CD14-positive monocyte (primary cell): ENCODE measurements at regions not wholly inside any gene's neighbourhood (a gene's known extent, or its start where the extent isn't known, plus 50 kb on each side); places are given as distances from the start of the nearest gene placed in this dataset.
"Not testable (repeated sequence)": the region's sequence is repeated elsewhere in the genome, so short reads cannot be mapped to it uniquely, and the experiment has no call there.

Source experiments
- DNase-seq, 3 donors: peaks; one replicate each; pipeline ENCODE4 v3.0.0-alpha.2; 2011 to 2022
- H2AFZ ChIP-seq: 2 replicates; pipeline ENCODE4 v1.6.0; 2012; ENCODE audit warnings: mild to moderate bottlenecking, low read depth, low read length, inconsistent platforms; ENCODE audit not compliant: insufficient read depth, poor library complexity, severe bottlenecking
- H3K27ac ChIP-seq, 2 donors: 1 replicate in 1 of 2; 2 replicates in 1 of 2; pipeline ENCODE4 v1.5.1; 2012 to 2013; ENCODE audit warnings: low read length in 2 of 2, control low read depth in 1 of 2, inconsistent platforms in 1 of 2, low read depth in 1 of 2, mild to moderate bottlenecking in 1 of 2
- H3K27me3 ChIP-seq, 2 donors: one replicate each; pipeline versions ENCODE4 v1.6.0 to v1.6.1; 2011 to 2013; ENCODE audit warnings: low read length in 2 of 2; ENCODE audit not compliant: control insufficient read depth in 2 of 2, insufficient read depth in 2 of 2
- H3K36me3 ChIP-seq, 2 donors: replicated peaks in 1 of 2; 1 replicate in 1 of 2; 2 replicates in 1 of 2; pipeline versions ENCODE4 v1.5.1 to v1.6.1; 2012 to 2013; ENCODE audit warnings: low read length in 2 of 2, control low read depth in 1 of 2, inconsistent platforms in 1 of 2, mild to moderate bottlenecking in 1 of 2; ENCODE audit not compliant: insufficient read depth in 2 of 2, control insufficient read depth in 1 of 2
- H3K4me1 ChIP-seq, 2 donors: 1 replicate in 1 of 2; 2 replicates in 1 of 2; pipeline versions ENCODE4 v1.5.1 to v1.6.1; 2012 to 2013; ENCODE audit warnings: low read length in 2 of 2, control low read depth in 1 of 2, inconsistent platforms in 1 of 2, mild to moderate bottlenecking in 1 of 2, moderate library complexity in 1 of 2; ENCODE audit not compliant: insufficient read depth in 2 of 2, control insufficient read depth in 1 of 2
- H3K4me2 ChIP-seq: replicated peaks from 2 replicates; pipeline ENCODE3; 2012; ENCODE audit warnings: low read length, moderate library complexity, mild to moderate bottlenecking; ENCODE audit not compliant: poor library complexity, severe bottlenecking; ENCODE audit errors: extremely low read depth
- H3K4me3 ChIP-seq, 3 experiments: fragments of 200-600 bp in 1 of 3; sonication (generic) in 1 of 3; replicated peaks in 1 of 3; 1 replicate in 2 of 3; 2 replicates in 1 of 3; pipeline ENCODE4 v1.5.1; 2011 to 2013; ENCODE audit warnings: low read length in 3 of 3, mild to moderate bottlenecking in 3 of 3, control low read depth in 2 of 3, low read depth in 2 of 3, inconsistent platforms in 1 of 3, moderate library complexity in 1 of 3
- H3K79me2 ChIP-seq: 2 replicates; pipeline ENCODE4 v1.6.0; 2012; ENCODE audit warnings: mild to moderate bottlenecking, control low read depth, inconsistent platforms, low read length, moderate library complexity; ENCODE audit not compliant: insufficient read depth
- H3K9ac ChIP-seq: 2 replicates; pipeline ENCODE4 v1.6.0; 2017; ENCODE audit warnings: low read length, mild to moderate bottlenecking; ENCODE audit not compliant: insufficient read depth, poor library complexity, severe bottlenecking
- H3K9me3 ChIP-seq, 2 donors: replicated peaks in 1 of 2; 1 replicate in 1 of 2; 2 replicates in 1 of 2; pipeline versions ENCODE4 v1.5.1 to v1.6.1; 2012 to 2013; ENCODE audit warnings: low read length in 2 of 2, control low read depth in 1 of 2; ENCODE audit not compliant: control insufficient read depth in 1 of 2, insufficient read depth in 1 of 2
- H4K20me1 ChIP-seq: 2 replicates; pipeline ENCODE4 v1.6.0; 2012; ENCODE audit warnings: mild to moderate bottlenecking, low read length, control low read depth, moderate library complexity; ENCODE audit not compliant: insufficient read depth
- H3K27ac Mint-ChIP-seq, 7 donors: one replicate each; pipeline ENCODE4 v1.8.0; 2020; ENCODE audit warnings: mild to moderate bottlenecking in 7 of 7, mixed read lengths in 7 of 7, moderate library complexity in 6 of 7, inconsistent platforms in 2 of 7
- H3K27me3 Mint-ChIP-seq, 3 donors: one replicate each; pipeline ENCODE4 v1.8.0; 2021 to 2022; ENCODE audit warnings: low read depth in 3 of 3, mild to moderate bottlenecking in 3 of 3, mixed read lengths in 3 of 3, moderate library complexity in 3 of 3, inconsistent platforms in 1 of 3
- H3K36me3 Mint-ChIP-seq, 2 donors: one replicate each; pipeline ENCODE4 v1.8.0; 2020; ENCODE audit warnings: mixed read lengths in 2 of 2, inconsistent platforms in 1 of 2, mild to moderate bottlenecking in 1 of 2
- H3K4me1 Mint-ChIP-seq: one replicate; pipeline ENCODE4 v1.8.0; 2020; ENCODE audit warnings: mild to moderate bottlenecking, mixed read lengths
- H3K4me3 Mint-ChIP-seq, 2 donors: one replicate each; pipeline ENCODE4 v1.8.0; 2020; ENCODE audit warnings: mild to moderate bottlenecking in 2 of 2, mixed read lengths in 2 of 2, moderate library complexity in 1 of 2
- H3K9me3 Mint-ChIP-seq, 7 donors: one replicate each; pipeline ENCODE4 v1.8.0; 2020 to 2022; ENCODE audit warnings: mixed read lengths in 7 of 7, mild to moderate bottlenecking in 6 of 7, moderate library complexity in 6 of 7, inconsistent platforms in 2 of 7
- WGBS: methylation state at CpG from one replicate; pipeline ENCODE4 v1.1.5; 2013; ENCODE audit warnings: missing lambda C conversion rate; ENCODE audit not compliant: insufficient coverage; 5-methylcytosine and 5-hydroxymethylcytosine counted together
- intact Hi-C, 2 donors: fragments of 100-400 bp; cut with micrococcal nuclease; formaldehyde crosslinking; loops; one replicate each; pipeline versions ENCODE4 v1.15.0 to v1.15.1; 2023
- TF ChIP-seq, protein P1 (sequence below): fragments of 200-600 bp; IDR thresholded peaks from one replicate; pipeline ENCODE4 v1.8.0; 2022; ENCODE audit warnings: antibody characterized with exemption, mild to moderate bottlenecking

DNA sequence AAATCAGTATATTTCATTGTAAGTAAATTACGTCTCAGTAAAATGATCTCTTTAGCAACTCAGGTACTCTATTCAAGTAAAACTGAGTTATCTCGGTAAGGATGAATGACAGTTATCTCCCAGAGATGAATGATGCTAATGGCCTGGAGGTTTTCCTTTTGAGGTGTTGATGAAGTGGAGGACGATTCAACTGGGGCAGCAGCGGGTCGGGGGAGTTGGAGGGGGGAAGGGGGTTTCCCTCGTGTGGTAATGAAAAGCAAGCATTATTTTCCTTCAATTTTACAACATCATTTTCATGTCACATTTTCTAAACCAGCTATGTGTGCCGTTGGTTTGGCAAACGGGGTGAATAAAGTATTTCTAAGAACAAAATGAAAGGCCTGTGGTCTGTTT, 92.4 kb upstream of the ATXN3L start:
- TF ChIP-seq, protein P1, sequence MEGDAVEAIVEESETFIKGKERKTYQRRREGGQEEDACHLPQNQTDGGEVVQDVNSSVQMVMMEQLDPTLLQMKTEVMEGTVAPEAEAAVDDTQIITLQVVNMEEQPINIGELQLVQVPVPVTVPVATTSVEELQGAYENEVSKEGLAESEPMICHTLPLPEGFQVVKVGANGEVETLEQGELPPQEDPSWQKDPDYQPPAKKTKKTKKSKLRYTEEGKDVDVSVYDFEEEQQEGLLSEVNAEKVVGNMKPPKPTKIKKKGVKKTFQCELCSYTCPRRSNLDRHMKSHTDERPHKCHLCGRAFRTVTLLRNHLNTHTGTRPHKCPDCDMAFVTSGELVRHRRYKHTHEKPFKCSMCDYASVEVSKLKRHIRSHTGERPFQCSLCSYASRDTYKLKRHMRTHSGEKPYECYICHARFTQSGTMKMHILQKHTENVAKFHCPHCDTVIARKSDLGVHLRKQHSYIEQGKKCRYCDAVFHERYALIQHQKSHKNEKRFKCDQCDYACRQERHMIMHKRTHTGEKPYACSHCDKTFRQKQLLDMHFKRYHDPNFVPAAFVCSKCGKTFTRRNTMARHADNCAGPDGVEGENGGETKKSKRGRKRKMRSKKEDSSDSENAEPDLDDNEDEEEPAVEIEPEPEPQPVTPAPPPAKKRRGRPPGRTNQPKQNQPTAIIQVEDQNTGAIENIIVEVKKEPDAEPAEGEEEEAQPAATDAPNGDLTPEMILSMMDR: no peak
- no peaks in the 10 kb centered on the region for H4K20me1 ChIP-seq
- H3K27me3 ChIP-seq: peaks cover 0 to 7% of the 10 kb centered on the region in 2 donors
- H3K4me1 ChIP-seq: no peaks in the 10 kb centered on the region
- H3K79me2 ChIP-seq: no peaks in the 10 kb centered on the region
- H3K4me3 ChIP-seq: no peak overlapping the region
- intact Hi-C loops: no loop called here
- H3K27ac Mint-ChIP-seq: no peak overlapping the region
- no peak for DNase-seq
- H3K36me3 Mint-ChIP-seq: no peaks in the 10 kb centered on the region
- H3K4me1 Mint-ChIP-seq: no peaks in the 10 kb centered on the region
- H3K9me3 Mint-ChIP-seq: peaks cover 0 to 9% (median 3%) of the 10 kb centered on the region in 7 donors
- no peak overlapping the region for H3K4me2 ChIP-seq
- no peaks in the 10 kb centered on the region for H3K9me3 ChIP-seq
- no peak overlapping the region for H3K9ac ChIP-seq
- H3K36me3 ChIP-seq: no peaks in the 10 kb centered on the region
- no peak overlapping the region for H2AFZ ChIP-seq
- H3K4me3 Mint-ChIP-seq: no peak overlapping the region
- peaks cover 0 to 21% (median 0%) of the 10 kb centered on the region in 3 donors for H3K27me3 Mint-ChIP-seq
- H3K27ac ChIP-seq: no peak overlapping the region
- WGBS: no CpG with 5 or more reads among the region's 8 CpGs

DNA sequence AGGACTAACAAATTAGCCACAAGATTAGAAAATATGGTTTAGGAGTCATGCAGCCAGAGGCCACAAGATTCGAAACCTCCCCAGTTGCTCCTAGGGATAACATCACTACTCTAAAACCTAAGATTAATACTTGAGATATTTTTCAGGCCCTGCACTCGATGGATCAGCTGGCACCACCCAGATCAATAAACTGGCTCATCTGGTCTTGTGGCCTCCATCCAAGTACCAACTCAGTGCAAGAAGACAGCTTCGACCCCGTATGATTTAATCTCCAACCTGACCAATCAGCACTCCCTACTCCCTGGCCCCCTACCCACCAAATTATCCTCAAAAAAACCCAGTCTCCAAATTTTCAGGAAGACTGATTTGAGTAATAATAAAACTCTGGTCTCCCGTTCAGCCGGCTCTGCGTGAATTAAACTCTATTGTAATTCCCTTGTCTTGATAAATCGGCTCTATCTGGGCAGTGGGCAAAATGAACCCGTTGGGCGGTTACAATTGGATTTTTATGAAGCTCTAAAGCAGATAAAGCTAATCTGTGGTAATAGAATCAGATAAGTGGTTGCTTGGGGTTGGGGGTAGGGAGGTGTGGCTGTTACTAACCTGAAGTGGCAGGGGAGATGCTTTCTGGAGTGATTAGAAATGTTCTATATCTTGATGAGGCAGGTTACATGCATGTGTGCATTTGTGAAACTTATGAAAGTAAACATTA, 91.8 kb upstream of the ATXN3L start:
- no peaks in the 10 kb centered on the region for H4K20me1 ChIP-seq
- no peaks in the 10 kb centered on the region for H3K9me3 ChIP-seq
- H3K4me1 ChIP-seq: no peaks in the 10 kb centered on the region
- whole genome bisulfite sequencing: 100% methylated on average over 2 of the region's 10 CpGs
- no peaks in the 10 kb centered on the region for H3K4me1 Mint-ChIP-seq
- H3K4me2 ChIP-seq: no peak overlapping the region
- H3K4me3 ChIP-seq: no peak overlapping the region
- no peak overlapping the region for H3K9ac ChIP-seq
- H3K27me3 ChIP-seq: peaks cover 0 to 7% of the 10 kb centered on the region in 2 donors
- TF ChIP-seq, protein P1: no peak
- H2AFZ ChIP-seq: no peak overlapping the region
- H3K27ac Mint-ChIP-seq: no peak overlapping the region
- H3K4me3 Mint-ChIP-seq: no peak overlapping the region
- H3K27ac ChIP-seq: no peak overlapping the region
- H3K36me3 Mint-ChIP-seq: no peaks in the 10 kb centered on the region
- no peaks in the 10 kb centered on the region for H3K79me2 ChIP-seq
- no peaks in the 10 kb centered on the region for H3K36me3 ChIP-seq
- H3K27me3 Mint-ChIP-seq: peaks cover 0 to 24% (median 0%) of the 10 kb centered on the region in 3 donors
- intact Hi-C loops: no loop called here
- DNase-seq: no peak
- H3K9me3 Mint-ChIP-seq: peaks cover 0 to 11% (median 8%) of the 10 kb centered on the region in 7 donors

DNA sequence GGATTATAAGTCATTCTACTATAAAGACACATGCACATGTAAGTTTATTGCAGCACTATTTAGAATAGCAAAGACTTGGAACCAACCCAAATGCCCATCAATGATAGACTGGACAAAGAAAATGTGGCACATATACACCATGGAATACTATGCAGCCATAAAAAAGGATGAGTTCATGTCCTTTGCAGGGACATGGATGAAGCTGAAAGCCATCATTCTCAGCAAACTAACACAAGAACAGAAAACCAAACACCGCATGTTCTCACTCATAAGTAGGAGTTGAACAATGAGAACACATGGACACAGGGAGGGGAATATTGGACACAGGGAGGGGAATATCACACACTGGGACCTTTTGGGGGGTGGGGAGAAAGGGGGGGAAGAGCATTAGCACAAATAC, 88.7 kb upstream of the ATXN3L start:
- H3K4me3 ChIP-seq, H3K27ac ChIP-seq, H3K4me1 Mint-ChIP-seq, H3K4me1 ChIP-seq, H3K36me3 ChIP-seq, H3K79me2 ChIP-seq, H3K27ac Mint-ChIP-seq, H4K20me1 ChIP-seq, H3K9me3 ChIP-seq, intact Hi-C loops, H3K36me3 Mint-ChIP-seq, H3K9ac ChIP-seq, H3K4me3 Mint-ChIP-seq, H2AFZ ChIP-seq, H3K27me3 ChIP-seq, DNase-seq, H3K4me2 ChIP-seq: not testable (repeated sequence)
- no CpG with 5 or more reads among the region's 1 CpG for WGBS
- H3K9me3 Mint-ChIP-seq: peaks cover 0 to 24% (median 10%) of the 10 kb centered on the region in 7 donors
- H3K27me3 Mint-ChIP-seq: peaks cover 0 to 28% (median 0%) of the 10 kb centered on the region in 3 donors
